Stimulated activated naive CD8-positive, alpha-beta T cell treated with anti-CD3 and anti-CD28 coated beads, Interleukin-15, amount 100 ng/mL, for 72 hours (primary cell): ENCODE measurements at regions not wholly inside any gene's neighbourhood (a gene's known extent, or its start where the extent isn't known, plus 50 kb on each side); places are given as distances from the start of the nearest gene placed in this dataset.
A peak's percentile ranks its signal among the peaks of the same experiment; 100 is the strongest.

Experiments
- ATAC-seq: fragments of 150-1000 bp; cut with Tn5 transposase; 2 replicates; pipeline ENCODE4 v1.10.0; 2021; ENCODE audit warnings: mild to moderate bottlenecking, moderate library complexity
- DNase-seq, 2 donors: peaks; one replicate each; pipeline ENCODE4 v3.0.0; 2021 to 2022
- H3K27ac Mint-ChIP-seq, 2 donors: one replicate each; pipeline ENCODE4 v1.8.0; 2022; ENCODE audit warnings: mild to moderate bottlenecking in 2 of 2, mixed read lengths in 2 of 2, moderate library complexity in 2 of 2
- H3K27me3 Mint-ChIP-seq: one replicate; pipeline ENCODE4 v1.8.0; 2022; ENCODE audit warnings: mixed read lengths
- H3K4me1 Mint-ChIP-seq: one replicate; pipeline ENCODE4 v1.8.0; 2022; ENCODE audit warnings: mild to moderate bottlenecking, mixed read lengths
- H3K4me3 Mint-ChIP-seq, 2 donors: one replicate each; pipeline ENCODE4 v1.8.0; 2022; ENCODE audit warnings: mild to moderate bottlenecking in 2 of 2, mixed read lengths in 2 of 2, moderate library complexity in 1 of 2
- H3K9me3 Mint-ChIP-seq, 2 donors: one replicate each; pipeline ENCODE4 v1.8.0; 2022; ENCODE audit warnings: mixed read lengths in 2 of 2

- Mint-ChIP-seq H3K4me1 (no peaks in the 10 kb centered on the region), H3K27ac (no peak overlapping the region), H3K9me3 (no peaks in the 10 kb centered on the region), H3K4me3 (no peak overlapping the region), H3K27me3 (peaks cover 7% of the 10 kb centered on the region)
- DNase-seq (no peak), ATAC-seq (no peak)
Observed at GRCh38 chr21:30986965-30987364, 51.3 kb downstream of the KRTAP19-8 start.

GRCh38 chr21:30984889-30985288 lies 53.4 kb downstream of the KRTAP19-8 start:
- H3K9me3 Mint-ChIP-seq, result no peaks in the 10 kb centered on the region
- DNase-seq (no peak), ATAC-seq (no peak)
- no peaks in the 10 kb centered on the region for H3K4me1 Mint-ChIP-seq
- H3K4me3 Mint-ChIP-seq, result no peak overlapping the region
- H3K27me3 Mint-ChIP-seq, result no peaks in the 10 kb centered on the region
- no peak overlapping the region for H3K27ac Mint-ChIP-seq

GRCh38 chr21:30981403-30981802 lies 56.9 kb downstream of the KRTAP19-8 start:
- H3K4me1 Mint-ChIP-seq, result peaks cover 12% of the 10 kb centered on the region
- no peak overlapping the region for H3K4me3 Mint-ChIP-seq
- H3K9me3 Mint-ChIP-seq, result peaks cover 8 to 9% of the 10 kb centered on the region in 2 donors
- ATAC-seq (no peak), DNase-seq (no peak)
- H3K27ac Mint-ChIP-seq, result no peak overlapping the region
- H3K27me3 Mint-ChIP-seq, result no peaks in the 10 kb centered on the region

GRCh38 chr21:30979054-30979453 lies 59.2 kb downstream of the KRTAP19-8 start:
- Mint-ChIP-seq H3K4me3 (peak overlapping the region; percentile 62 to 72), H3K4me1 (peaks cover 12% of the 10 kb centered on the region), H3K27ac (peak overlapping the region; percentile 89), H3K27me3 (no peaks in the 10 kb centered on the region), H3K9me3 (peaks cover 8 to 9% of the 10 kb centered on the region in 2 donors)
- ATAC-seq, result peak; percentile 61
- DNase-seq, result peak in 1 of 2 donors; percentile 2

- H3K27me3 Mint-ChIP-seq, result peaks cover 16% of the 10 kb centered on the region
- no peak overlapping the region for H3K27ac Mint-ChIP-seq
- ATAC-seq (no peak), DNase-seq (no peak)
- H3K9me3 Mint-ChIP-seq, result no peaks in the 10 kb centered on the region
- no peak overlapping the region for H3K4me3 Mint-ChIP-seq
- H3K4me1 Mint-ChIP-seq, result no peaks in the 10 kb centered on the region
Observed at GRCh38 chr21:30964283-30964682, 74.0 kb downstream of the KRTAP19-8 start.

GRCh38 chr21:30963502-30963901 lies 74.8 kb downstream of the KRTAP19-8 start:
- Mint-ChIP-seq H3K27ac (no peak overlapping the region), H3K4me1 (no peaks in the 10 kb centered on the region)
- no peak for DNase-seq

GRCh38 chr21:30962013-30962412 lies 76.3 kb downstream of the KRTAP19-8 start:
- no peak for DNase-seq
- peaks cover 24% of the 10 kb centered on the region for H3K27me3 Mint-ChIP-seq
- ATAC-seq, result no peak

More at GRCh38 chr21:30963502-30963901, 74.8 kb downstream of the KRTAP19-8 start:
- no peak overlapping the region for H3K4me3 Mint-ChIP-seq
- H3K9me3 Mint-ChIP-seq, result no peaks in the 10 kb centered on the region
- H3K27me3 Mint-ChIP-seq, result peaks cover 19% of the 10 kb centered on the region
- ATAC-seq, result no peak

GRCh38 chr21:30958741-30959140 lies 77.4 kb upstream of the KRTAP11-1 start:
- Mint-ChIP-seq H3K4me3 (no peak overlapping the region), H3K4me1 (no peaks in the 10 kb centered on the region), H3K9me3 (peaks cover 0 to 8% of the 10 kb centered on the region in 2 donors), H3K27ac (no peak overlapping the region), H3K27me3 (peaks cover 36% of the 10 kb centered on the region)
- ATAC-seq (no peak), DNase-seq (no peak)

More at GRCh38 chr21:30962013-30962412, 76.3 kb downstream of the KRTAP19-8 start:
- no peak overlapping the region for H3K4me3 Mint-ChIP-seq
- H3K27ac Mint-ChIP-seq, result no peak overlapping the region
- H3K9me3 Mint-ChIP-seq, result no peaks in the 10 kb centered on the region
- no peaks in the 10 kb centered on the region for H3K4me1 Mint-ChIP-seq

GRCh38 chr21:30957010-30957409 lies 75.6 kb upstream of the KRTAP11-1 start:
- peaks cover 42% of the 10 kb centered on the region for H3K27me3 Mint-ChIP-seq
- ATAC-seq (no peak), DNase-seq (no peak)
- H3K4me3 Mint-ChIP-seq, result no peak overlapping the region
- H3K9me3 Mint-ChIP-seq, result peaks cover 0 to 8% of the 10 kb centered on the region in 2 donors
- no peaks in the 10 kb centered on the region for H3K4me1 Mint-ChIP-seq
- no peak overlapping the region for H3K27ac Mint-ChIP-seq

- Mint-ChIP-seq H3K4me3 (no peak overlapping the region), H3K27ac (no peak overlapping the region), H3K27me3 (peaks cover 42% of the 10 kb centered on the region), H3K9me3 (peaks cover 0 to 8% of the 10 kb centered on the region in 2 donors), H3K4me1 (no peaks in the 10 kb centered on the region)
- DNase-seq, result no peak
- no peak for ATAC-seq
Observed at GRCh38 chr21:30953605-30954004, 72.2 kb upstream of the KRTAP11-1 start.

GRCh38 chr21:30947141-30947540 lies 65.8 kb upstream of the KRTAP11-1 start:
- ATAC-seq (no peak), DNase-seq (no peak)

GRCh38 chr21:30943920-30944319 lies 62.5 kb upstream of the KRTAP11-1 start:
- H3K27me3 Mint-ChIP-seq, result no peaks in the 10 kb centered on the region
- DNase-seq (no peak), ATAC-seq (no peak)
- no peak overlapping the region for H3K27ac Mint-ChIP-seq
- H3K4me3 Mint-ChIP-seq, result no peak overlapping the region
- H3K4me1 Mint-ChIP-seq, result no peaks in the 10 kb centered on the region
- no peaks in the 10 kb centered on the region for H3K9me3 Mint-ChIP-seq

More at GRCh38 chr21:30947141-30947540, 65.8 kb upstream of the KRTAP11-1 start:
- Mint-ChIP-seq H3K9me3 (no peaks in the 10 kb centered on the region), H3K27me3 (peaks cover 8% of the 10 kb centered on the region), H3K27ac (no peak overlapping the region), H3K4me1 (no peaks in the 10 kb centered on the region), H3K4me3 (no peak overlapping the region)

- H3K27ac Mint-ChIP-seq, result no peak overlapping the region
- H3K9me3 Mint-ChIP-seq, result no peaks in the 10 kb centered on the region
- no peak overlapping the region for H3K4me3 Mint-ChIP-seq
- no peak for DNase-seq
- H3K27me3 Mint-ChIP-seq, result no peaks in the 10 kb centered on the region
- ATAC-seq, result no peak
- no peaks in the 10 kb centered on the region for H3K4me1 Mint-ChIP-seq
Observed at GRCh38 chr21:30943243-30943642, 61.9 kb upstream of the KRTAP11-1 start.

GRCh38 chr21:30942192-30942591 lies 60.8 kb upstream of the KRTAP11-1 start:
- no peak for DNase-seq
- no peaks in the 10 kb centered on the region for H3K4me1 Mint-ChIP-seq
- H3K27ac Mint-ChIP-seq, result no peak overlapping the region
- H3K4me3 Mint-ChIP-seq, result no peak overlapping the region
- no peaks in the 10 kb centered on the region for H3K9me3 Mint-ChIP-seq
- no peaks in the 10 kb centered on the region for H3K27me3 Mint-ChIP-seq
- no peak for ATAC-seq

- Mint-ChIP-seq H3K27me3 (no peaks in the 10 kb centered on the region), H3K4me1 (no peaks in the 10 kb centered on the region), H3K27ac (no peak overlapping the region), H3K9me3 (no peaks in the 10 kb centered on the region), H3K4me3 (no peak overlapping the region)
- DNase-seq (no peak), ATAC-seq (no peak)
Observed at GRCh38 chr21:30936207-30936606, 54.8 kb upstream of the KRTAP11-1 start.

- no peaks in the 10 kb centered on the region for H3K27me3 Mint-ChIP-seq
- DNase-seq, result no peak
- no peaks in the 10 kb centered on the region for H3K9me3 Mint-ChIP-seq
- no peak overlapping the region for H3K27ac Mint-ChIP-seq
- no peak overlapping the region for H3K4me3 Mint-ChIP-seq
- peak; percentile 39 for ATAC-seq
- no peaks in the 10 kb centered on the region for H3K4me1 Mint-ChIP-seq
Observed at GRCh38 chr21:30935889-30936168, 54.4 kb upstream of the KRTAP11-1 start.

GRCh38 chr21:30935121-30935888 lies 53.9 kb upstream of the KRTAP11-1 start:
- no peak overlapping the region for H3K27ac Mint-ChIP-seq
- H3K4me3 Mint-ChIP-seq, result no peak overlapping the region
- ATAC-seq (no peak), DNase-seq (no peak)
- H3K9me3 Mint-ChIP-seq, result no peaks in the 10 kb centered on the region
- no peaks in the 10 kb centered on the region for H3K4me1 Mint-ChIP-seq
- no peaks in the 10 kb centered on the region for H3K27me3 Mint-ChIP-seq
